ENCODE measurements at regions not wholly inside any gene's neighbourhood (a gene's known extent, or its start where the extent isn't known, plus 50 kb on each side); places are given as distances from the start of the nearest gene placed in this dataset.

GRCh38 chr15:27702581-27702980, 396.5 kb downstream of the OCA2 start:
- DNase-seq, result no peak

DNA sequence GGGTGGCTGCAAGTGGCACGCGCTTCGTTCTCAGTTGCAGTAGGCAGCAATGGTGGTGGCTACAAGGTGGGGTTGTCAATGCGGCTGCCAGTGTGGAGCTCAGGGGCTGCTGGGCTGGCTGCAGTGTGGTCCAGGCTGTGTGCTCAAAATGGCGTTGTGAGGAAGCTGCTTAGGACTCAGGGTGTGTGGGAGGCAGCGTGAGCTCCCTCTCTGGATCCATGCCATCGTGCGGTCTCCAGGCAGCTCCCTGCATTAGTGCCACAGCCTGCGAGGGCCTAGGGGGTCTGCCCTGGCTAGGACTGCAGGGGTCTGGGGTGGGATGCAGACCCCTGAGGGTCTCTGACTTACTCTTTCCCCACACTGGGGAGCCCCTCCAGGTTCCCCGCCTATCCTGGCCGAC, 397.2 kb downstream of the OCA2 start:
- DNase-seq, result no peak

DNA sequence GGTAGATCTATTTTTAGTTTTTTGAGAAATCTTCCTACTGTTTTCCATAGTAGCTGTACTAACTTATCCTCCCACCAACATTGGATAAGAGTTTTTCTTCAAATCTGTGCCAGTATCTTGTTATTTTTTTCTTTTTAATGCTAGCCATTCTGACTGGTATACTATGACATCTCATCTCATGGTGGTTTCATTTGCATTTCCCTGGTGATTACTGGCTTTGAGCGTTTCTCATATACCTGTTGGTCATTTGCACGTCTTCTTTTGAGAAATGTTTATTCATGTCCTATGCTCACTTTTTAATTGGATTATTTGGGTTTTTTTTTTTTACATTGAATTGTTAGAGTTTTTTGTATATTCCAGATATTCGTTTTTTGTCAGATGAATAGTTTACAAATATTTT, 398.1 kb downstream of the OCA2 start:
- DNase-seq, result no peak

DNA sequence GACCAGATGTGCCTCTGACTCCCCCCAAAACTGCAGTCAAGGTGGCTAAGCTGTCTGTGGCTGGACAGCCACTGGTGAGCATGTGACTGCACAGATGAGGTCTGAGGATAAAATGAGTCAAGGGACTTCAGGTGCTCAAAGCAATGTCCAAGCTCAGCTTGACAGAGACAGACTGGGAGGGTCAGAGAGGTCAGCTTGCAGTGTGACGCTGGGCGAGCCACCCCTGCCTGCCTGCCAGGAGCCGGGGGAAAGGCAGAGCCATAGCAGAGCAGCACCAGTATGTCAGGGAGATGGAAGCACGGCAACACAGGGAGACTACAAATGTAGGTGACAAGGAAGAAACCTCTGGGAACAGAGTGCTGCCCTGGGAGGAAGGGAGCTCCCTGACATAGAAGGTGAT, 399.4 kb downstream of the OCA2 start:
- DNase-seq, result no peak

DNA sequence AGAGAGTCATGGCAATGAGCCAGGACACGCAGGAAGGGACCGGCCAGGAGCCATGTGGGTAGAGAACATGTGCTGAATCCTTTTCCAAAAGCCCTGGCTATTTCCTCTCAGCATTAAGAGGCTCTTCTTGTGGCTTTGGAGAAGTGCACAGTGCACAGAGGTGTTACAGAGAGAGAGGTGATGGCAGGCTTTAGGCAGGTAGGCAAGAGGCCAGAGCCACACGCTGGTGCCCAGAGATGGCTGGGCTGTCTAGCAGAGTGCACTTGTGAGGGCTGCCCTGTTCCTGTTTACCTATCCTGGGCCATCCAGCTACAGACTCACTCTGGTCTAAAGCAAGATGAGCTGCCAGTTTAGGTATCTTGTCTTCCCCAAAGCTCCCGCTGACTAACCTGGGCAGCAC, 402.6 kb downstream of the OCA2 start:
- DNase-seq, result no peak

DNA sequence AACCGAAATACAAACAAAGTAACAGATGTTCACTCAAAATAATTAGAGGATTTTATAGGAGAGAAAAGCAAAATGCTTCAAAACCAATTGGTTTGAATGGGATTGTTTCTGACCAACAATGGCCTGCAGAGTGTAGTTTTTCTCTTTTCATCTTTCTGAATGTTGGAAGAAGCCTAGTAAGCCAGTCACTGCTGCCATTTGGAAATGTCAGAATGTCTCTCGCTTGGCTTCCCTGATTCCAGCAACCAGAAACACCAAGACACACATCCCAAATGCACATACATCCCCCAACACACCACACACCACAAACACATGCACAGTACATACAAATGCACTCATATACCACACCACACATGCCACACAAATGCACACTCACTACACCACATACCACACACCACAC, 403.4 kb downstream of the OCA2 start:
- no peak for DNase-seq

- DNase-seq, result no peak
Observed at GRCh38 chr15:27694506-27695087, 404.5 kb downstream of the OCA2 start.

GRCh38 chr15:27693280-27693679, 405.8 kb downstream of the OCA2 start:
- no peak for DNase-seq

- DNase-seq, result no peak
Observed at GRCh38 chr15:27692438-27692837, 406.7 kb downstream of the OCA2 start.

DNA sequence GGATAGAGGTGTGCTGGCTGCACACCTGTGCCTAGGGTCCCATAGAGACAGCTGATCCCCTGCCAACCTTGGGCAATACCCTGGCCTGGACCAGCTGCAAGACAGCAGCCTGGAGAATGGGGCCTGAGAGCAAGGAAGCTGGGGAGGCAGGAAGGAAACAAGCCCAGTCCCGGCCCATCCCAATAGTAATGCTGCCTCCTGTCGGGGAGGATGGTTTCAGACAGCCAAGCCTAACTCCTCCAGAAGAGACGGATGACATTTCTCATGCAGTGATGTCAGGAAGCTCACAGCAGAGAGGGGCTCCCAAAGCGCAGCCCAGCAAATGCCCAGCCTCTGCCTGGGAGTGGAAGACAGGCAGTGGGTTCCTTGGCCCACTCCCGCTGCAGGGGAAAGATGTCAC, 408.8 kb downstream of the OCA2 start:
- DNase-seq, result no peak

DNA sequence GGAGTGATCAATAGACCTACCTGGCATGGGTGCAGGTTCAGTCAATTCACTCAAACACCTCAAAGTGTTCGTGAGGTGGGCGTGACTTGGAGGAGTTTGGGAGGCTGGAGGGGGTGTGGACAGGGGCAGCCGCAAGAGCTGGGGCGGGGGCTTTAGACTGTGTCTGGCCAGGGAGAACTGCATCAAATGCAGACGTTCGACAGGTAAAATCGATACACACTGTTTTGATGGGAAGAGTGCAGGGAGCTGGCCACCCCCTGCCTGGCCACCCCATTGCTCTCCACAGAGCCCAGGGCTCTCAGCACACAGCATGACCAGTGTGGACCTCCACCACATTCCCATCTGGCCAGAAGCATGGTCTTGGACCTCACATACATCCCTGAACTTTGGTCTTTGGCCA, 412.1 kb downstream of the OCA2 start:
- DNase-seq, result no peak

GRCh38 chr15:27686369-27686768, 412.7 kb downstream of the OCA2 start:
- DNase-seq, result no peak

DNA sequence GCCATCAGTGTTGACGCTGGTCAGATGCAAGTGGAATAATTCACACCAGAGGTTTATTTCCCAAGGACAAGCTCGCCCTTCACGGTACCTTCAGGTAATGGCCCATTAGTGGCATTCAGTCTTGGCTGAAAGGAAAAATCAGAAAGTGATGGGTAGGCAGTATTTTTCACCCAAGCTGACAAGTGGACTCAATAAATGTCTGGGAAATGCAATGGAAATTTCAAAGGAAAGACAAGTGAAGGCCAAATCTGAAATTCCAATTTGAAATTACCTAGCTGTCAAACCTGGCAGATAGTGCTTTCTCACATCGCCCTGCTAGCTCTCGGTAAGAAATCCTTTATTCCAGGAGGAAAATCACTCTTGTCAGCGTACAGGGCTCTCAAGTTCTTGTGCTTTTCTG, 413.5 kb downstream of the OCA2 start:
- no peak for DNase-seq

DNA sequence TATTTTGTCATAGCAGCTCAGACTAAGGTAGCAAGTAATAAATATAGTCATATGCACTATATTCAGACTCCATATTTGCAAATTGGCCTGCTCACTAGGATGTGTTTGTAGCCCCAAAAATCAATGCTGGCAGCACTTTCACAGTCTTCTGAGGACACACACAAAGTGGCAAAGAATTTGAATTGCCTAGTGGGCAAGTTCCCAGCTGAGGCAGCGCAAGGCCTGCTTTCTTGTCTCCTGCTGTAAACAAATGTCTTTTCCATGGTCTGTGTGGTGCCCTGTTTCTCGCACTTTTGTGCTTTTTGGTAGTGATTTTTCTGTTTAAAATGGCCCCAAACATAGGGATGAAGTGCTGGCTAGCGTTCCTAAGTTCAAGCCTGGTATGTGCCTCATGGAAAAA, 416.0 kb downstream of the OCA2 start:
- no peak for DNase-seq

DNA sequence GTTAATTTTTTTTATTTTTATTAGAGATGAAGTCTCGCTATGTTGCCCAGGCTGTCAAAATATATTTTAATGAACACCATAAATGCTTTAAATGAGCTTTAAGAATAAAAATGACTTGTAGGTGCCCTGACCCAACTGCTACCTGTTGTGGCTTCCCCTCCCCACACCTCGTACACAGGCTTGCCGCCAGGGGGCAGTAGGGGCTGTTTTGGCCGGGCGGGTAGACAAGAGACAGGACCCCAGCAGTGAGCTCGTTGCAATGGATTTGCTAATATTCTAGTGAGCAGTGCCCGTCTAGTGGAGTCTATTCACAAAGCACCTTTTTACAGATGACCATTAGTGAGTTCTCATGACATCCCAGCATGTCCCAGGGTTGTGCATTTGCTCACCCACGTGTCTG, 418.1 kb downstream of the OCA2 start:
- DNase-seq, result no peak

DNA sequence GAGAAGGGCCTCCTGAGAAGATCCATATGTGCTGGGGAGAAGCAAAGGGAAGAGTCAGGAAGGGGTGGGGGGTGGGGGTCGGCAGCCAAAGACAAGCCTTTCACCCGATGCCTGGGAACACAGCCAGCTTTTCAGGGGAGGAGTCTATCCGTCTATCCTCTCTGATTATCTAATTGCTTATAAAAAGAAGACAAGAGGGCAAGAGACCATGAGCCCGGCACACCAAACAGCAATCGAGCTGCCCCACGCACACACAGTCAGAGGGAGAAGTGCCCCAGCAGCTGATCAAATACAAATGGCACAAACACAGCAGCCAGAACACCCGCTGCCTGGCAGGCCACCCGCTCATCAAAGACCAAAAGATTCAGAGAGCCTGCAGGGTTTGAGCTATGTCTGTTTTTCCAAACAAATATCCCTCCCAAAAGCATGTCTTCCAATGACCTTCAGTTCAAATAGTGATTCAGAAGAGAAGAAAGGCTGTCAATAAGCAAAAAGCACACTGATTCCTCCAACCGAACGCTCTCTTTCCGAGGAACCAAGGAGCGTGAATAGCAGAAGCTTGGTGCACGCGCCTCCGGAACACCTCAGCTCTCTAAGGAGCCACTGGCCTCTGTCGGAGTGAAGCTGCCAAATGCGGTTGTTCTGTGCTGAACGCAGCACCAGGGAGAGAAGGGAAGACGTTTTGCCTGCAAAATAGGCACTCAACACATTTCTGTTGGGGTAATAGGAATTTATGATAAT, 419.2 kb downstream of the OCA2 start:
- peak; percentile 15 for DNase-seq

GRCh38 chr15:27679203-27679602, 419.9 kb downstream of the OCA2 start:
- DNase-seq, result no peak

DNA sequence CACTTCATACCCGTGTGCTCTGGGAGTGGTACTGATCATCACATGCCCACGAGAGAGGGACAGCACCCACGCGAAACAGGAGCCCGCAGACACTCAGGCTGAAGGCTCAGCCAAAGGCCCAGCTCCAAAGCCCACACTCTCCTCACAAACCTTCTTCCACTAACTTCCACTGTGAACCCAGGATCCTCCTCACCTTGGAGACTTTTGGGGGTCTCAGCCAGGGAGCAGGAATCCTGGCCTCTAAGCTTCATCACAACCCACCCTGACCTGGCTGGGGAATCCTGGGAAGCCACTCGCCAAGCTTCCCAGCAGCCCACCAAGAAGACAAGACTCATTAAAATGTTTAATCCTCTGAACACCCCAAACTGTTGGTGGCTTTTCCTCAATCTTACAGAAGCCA, 421.2 kb downstream of the OCA2 start:
- no peak for DNase-seq

DNA sequence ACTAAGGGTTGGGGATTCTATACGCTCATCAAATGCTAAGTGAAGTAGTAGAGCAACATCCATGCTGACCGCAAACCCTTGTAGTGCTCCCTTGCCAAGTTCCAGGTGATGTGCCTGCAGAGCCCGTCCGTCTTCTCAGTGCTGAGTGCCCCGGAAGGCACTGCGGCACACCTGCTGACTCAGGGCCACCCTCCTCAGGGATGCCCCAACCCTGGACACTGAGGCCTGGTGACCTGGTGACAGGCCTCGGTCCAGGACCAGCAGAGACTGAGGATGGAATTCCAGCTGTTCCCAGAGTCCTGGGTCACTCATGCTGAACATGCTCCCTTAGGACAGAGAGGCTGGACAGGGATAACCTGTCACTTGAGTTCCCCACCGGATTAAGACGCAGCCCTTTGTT, 422.5 kb downstream of the OCA2 start:
- DNase-seq, result no peak

- DNase-seq, result no peak
Observed at GRCh38 chr15:27675571-27675970, 423.5 kb downstream of the OCA2 start.

GRCh38 chr15:27674826-27675225, 424.3 kb downstream of the OCA2 start:
- DNase-seq, result no peak

DNA sequence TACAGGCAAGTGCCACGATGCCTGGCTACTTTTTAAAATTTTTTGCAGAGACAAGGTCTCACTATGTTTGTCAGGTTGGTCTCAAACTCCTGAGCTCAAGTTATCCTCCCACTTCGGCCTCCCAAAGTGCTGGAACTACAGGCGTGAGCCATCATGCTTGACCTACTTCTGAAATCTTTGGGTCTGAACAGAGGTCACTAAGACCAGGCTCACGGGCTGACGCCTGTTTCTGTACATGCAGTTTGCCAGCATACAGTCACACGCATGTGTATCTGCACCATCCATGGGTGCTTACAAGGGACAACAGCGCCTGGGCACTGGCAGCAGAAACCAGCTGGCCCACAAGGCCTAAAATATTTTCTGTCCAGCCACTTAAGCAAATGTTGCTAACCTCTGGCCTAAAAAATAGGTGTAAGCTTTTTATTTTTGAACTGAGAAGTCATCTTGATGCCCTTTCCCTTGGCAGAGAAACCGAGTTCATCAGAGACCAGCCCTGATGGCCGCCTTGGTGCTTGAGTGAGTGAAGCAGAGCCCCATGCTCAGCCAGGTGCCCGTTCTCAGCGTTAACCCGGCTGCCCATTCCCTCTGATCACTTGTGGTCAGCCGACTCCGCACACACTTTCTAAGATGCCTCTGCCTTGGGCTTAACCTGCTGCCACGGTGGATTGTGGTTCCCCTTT, 425.2 kb downstream of the OCA2 start:
- DNase-seq, result no peak

DNA sequence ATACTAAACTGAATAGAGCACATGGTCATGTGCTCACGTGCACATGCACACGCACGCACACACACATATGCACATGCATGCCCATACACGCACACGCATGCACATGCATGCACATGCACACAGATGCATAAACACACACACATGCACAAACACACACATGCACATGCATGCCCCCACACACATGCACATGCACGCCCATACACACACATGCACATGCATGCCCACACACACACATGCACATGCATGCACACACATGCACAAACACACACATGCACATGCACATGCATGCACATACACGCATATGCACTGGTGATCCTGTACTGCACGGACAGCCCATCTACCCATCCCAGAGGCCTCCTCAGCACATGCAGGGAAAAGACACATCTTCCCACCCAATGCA, 426.6 kb downstream of the OCA2 start:
- DNase-seq, result no peak

DNA sequence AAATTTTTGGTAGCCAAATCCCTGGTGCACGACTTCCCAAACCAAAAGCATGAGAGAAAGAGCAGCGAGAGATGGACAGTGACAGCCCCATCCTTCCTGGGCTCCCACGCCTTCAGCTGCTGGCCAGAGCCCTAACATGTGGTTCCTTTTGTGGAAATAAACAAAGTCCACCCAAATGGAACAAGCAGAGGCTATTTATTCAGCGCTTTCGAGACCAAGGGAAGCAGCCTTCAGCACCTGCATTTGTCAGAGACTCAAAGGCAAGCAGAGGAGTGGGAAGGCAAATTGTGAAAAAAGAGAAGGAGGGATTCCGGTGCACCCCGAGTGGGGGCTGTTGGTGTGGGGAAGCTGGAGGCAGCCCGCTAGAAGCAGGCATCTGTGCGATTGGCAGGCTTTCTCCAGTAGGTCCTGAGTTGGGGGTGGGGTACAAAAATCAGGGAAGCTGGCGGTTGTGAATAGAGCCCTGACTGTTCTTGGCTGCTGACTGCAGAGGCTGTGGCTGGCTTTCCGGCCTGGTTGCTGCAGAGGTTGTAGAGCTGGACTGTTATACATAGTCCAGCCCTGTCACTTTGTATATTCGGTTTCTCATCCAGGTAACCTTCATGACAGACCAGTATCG, 427.2 kb downstream of the OCA2 start:
- DNase-seq, result no peak
